HEK293T (cell line): ENCODE measurements at regions not wholly inside any gene's neighbourhood (a gene's known extent, or its start where the extent isn't known, plus 50 kb on each side); places are given as distances from the start of the nearest gene placed in this dataset.
"Not testable (repeated sequence)": the region's sequence is repeated elsewhere in the genome, so short reads cannot be mapped to it uniquely, and the experiment has no call there.

Source experiments
- ARNT ChIP-seq: fragments of 450-650 bp; IDR thresholded peaks from 2 replicates; pipeline ENCODE4 v1.6.1; 2017; ENCODE audit warnings: mild to moderate bottlenecking
- BHLHE40 ChIP-seq: fragments of 450-650 bp; IDR thresholded peaks from 2 replicates; pipeline ENCODE4 v1.6.1; 2016; ENCODE audit warnings: mild to moderate bottlenecking, moderate library complexity, borderline replicate concordance
- CTBP1 ChIP-seq: fragments of 450-650 bp; IDR thresholded peaks from 2 replicates; pipeline ENCODE4 v1.6.1; 2016; ENCODE audit warnings: borderline replicate concordance
- ELF4 ChIP-seq: fragments of 450-650 bp; IDR thresholded peaks from 2 replicates; pipeline ENCODE4 v1.6.1; 2017; ENCODE audit warnings: antibody characterized with exemption
- FOXA1 ChIP-seq: fragments of 450-650 bp; IDR thresholded peaks from 2 replicates; pipeline ENCODE4 v1.6.1; 2016; ENCODE audit warnings: mild to moderate bottlenecking
- FOXM1 ChIP-seq: fragments of 450-650 bp; IDR thresholded peaks from 2 replicates; pipeline ENCODE4 v1.6.1; 2017; ENCODE audit warnings: mild to moderate bottlenecking, borderline replicate concordance
- HDGF ChIP-seq: fragments of 450-650 bp; IDR thresholded peaks from 2 replicates; pipeline ENCODE4 v1.6.1; 2017; ENCODE audit warnings: antibody characterized with exemption, borderline replicate concordance
- LEF1 ChIP-seq: fragments of 450-650 bp; IDR thresholded peaks from 2 replicates; pipeline ENCODE4 v1.6.1; 2017; ENCODE audit warnings: mild to moderate bottlenecking, borderline replicate concordance
- SP1 ChIP-seq: fragments of 450-650 bp; IDR thresholded peaks from 2 replicates; pipeline ENCODE4 v1.6.1; 2017
- SUZ12 ChIP-seq: fragments of 450-650 bp; IDR thresholded peaks from 2 replicates; pipeline ENCODE4 v1.6.1; 2016; ENCODE audit warnings: mild to moderate bottlenecking
- TARDBP ChIP-seq: fragments of 450-650 bp; IDR thresholded peaks from 2 replicates; pipeline ENCODE4 v1.6.1; 2016

GRCh38 chr16:87155315-87155714, 161.9 kb downstream of the C16orf95 start:
- TF ChIP-seq ELF4, FOXM1, SUZ12, TARDBP, BHLHE40, SP1, ARNT, HDGF, FOXA1, LEF1, CTBP1: not testable (repeated sequence)
